Midbrain (tissue), 1 donor: ENCODE measurements at regions not wholly inside any gene's neighbourhood (a gene's known extent, or its start where the extent isn't known, plus 50 kb on each side); places are given as distances from the start of the nearest gene placed in this dataset.

Experiments
- DNase-seq: peaks from one replicate; lab custom pipeline; 2025; lab: John Stamatoyannopoulos, UW

GRCh38 chr6:91130126-91130525, 543.3 kb upstream of the MAP3K7 start:
- DNase-seq: no peak

- DNase-seq: no peak
Measured at GRCh38 chr6:91127752-91128151, 540.9 kb upstream of the MAP3K7 start.

- no peak for DNase-seq
Measured at GRCh38 chr6:91126876-91127275, 540.0 kb upstream of the MAP3K7 start.

- DNase-seq: no peak
Measured at GRCh38 chr6:91117550-91117949, 530.7 kb upstream of the MAP3K7 start.

- DNase-seq: no peak
Measured at GRCh38 chr6:91114123-91114708, 527.3 kb upstream of the MAP3K7 start.

- no peak for DNase-seq
Measured at GRCh38 chr6:91106083-91106482, 519.2 kb upstream of the MAP3K7 start.

GRCh38 chr6:91105532-91105931, 518.7 kb upstream of the MAP3K7 start:
- DNase-seq: no peak

- DNase-seq: no peak
Measured at GRCh38 chr6:91099479-91099878, 512.6 kb upstream of the MAP3K7 start.

GRCh38 chr6:91098006-91098405, 511.1 kb upstream of the MAP3K7 start:
- DNase-seq: no peak

- peak; percentile 62 for DNase-seq
Measured at GRCh38 chr6:91097364-91097763, 510.5 kb upstream of the MAP3K7 start.

- DNase-seq: no peak
Measured at GRCh38 chr6:91094806-91095475, 508.1 kb upstream of the MAP3K7 start.

- DNase-seq: no peak
Measured at GRCh38 chr6:91094341-91094740, 507.5 kb upstream of the MAP3K7 start.

- DNase-seq: no peak
Measured at GRCh38 chr6:91088976-91089375, 502.1 kb upstream of the MAP3K7 start.

- DNase-seq: no peak
Measured at GRCh38 chr6:91088515-91088914, 501.6 kb upstream of the MAP3K7 start.

GRCh38 chr6:91087908-91088307, 501.0 kb upstream of the MAP3K7 start:
- peak; percentile 5 for DNase-seq

GRCh38 chr6:91083211-91083610, 496.3 kb upstream of the MAP3K7 start:
- no peak for DNase-seq

GRCh38 chr6:91082311-91082832, 495.5 kb upstream of the MAP3K7 start:
- no peak for DNase-seq

- DNase-seq: peak; percentile 74
Measured at GRCh38 chr6:91081452-91082067, 494.7 kb upstream of the MAP3K7 start.

- no peak for DNase-seq
Measured at GRCh38 chr6:91080871-91081270, 494.0 kb upstream of the MAP3K7 start.

- DNase-seq: no peak
Measured at GRCh38 chr6:91079969-91080368, 493.1 kb upstream of the MAP3K7 start.

- no peak for DNase-seq
Measured at GRCh38 chr6:91075244-91075976, 488.5 kb upstream of the MAP3K7 start.

GRCh38 chr6:91063362-91063761, 476.5 kb upstream of the MAP3K7 start:
- no peak for DNase-seq

GRCh38 chr6:91057689-91058088, 470.8 kb upstream of the MAP3K7 start:
- DNase-seq: no peak
